ENCODE measurements at regions not wholly inside any gene's neighbourhood (a gene's known extent, or its start where the extent isn't known, plus 50 kb on each side); places are given as distances from the start of the nearest gene placed in this dataset.

DNA sequence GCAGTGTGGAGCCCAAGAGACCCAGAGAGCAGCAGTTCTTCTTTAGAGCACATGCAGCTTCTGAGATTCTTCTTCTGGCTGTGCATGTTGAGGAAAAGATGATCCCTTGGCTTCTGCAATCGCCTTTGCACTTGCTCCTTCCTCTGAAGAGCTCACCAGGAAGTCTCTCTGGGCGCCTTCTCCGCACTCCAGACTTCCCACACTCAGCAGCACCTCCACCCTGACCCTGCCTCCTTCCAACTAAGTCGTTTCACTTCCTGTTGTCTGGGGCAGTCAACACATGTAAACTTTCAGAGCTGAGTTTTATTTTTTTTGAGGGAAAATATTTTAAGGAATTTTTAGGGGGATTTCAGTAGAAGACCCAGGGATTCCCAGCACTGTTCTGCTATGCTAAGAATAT is 73.4 kb upstream of the F3 start:
- TF ChIP-seq, protein P1, sequence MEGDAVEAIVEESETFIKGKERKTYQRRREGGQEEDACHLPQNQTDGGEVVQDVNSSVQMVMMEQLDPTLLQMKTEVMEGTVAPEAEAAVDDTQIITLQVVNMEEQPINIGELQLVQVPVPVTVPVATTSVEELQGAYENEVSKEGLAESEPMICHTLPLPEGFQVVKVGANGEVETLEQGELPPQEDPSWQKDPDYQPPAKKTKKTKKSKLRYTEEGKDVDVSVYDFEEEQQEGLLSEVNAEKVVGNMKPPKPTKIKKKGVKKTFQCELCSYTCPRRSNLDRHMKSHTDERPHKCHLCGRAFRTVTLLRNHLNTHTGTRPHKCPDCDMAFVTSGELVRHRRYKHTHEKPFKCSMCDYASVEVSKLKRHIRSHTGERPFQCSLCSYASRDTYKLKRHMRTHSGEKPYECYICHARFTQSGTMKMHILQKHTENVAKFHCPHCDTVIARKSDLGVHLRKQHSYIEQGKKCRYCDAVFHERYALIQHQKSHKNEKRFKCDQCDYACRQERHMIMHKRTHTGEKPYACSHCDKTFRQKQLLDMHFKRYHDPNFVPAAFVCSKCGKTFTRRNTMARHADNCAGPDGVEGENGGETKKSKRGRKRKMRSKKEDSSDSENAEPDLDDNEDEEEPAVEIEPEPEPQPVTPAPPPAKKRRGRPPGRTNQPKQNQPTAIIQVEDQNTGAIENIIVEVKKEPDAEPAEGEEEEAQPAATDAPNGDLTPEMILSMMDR (IDR thresholded peaks at IDR 0.05) = no peak
- TF ChIP-seq POLR2AphosphoS5 (IDR thresholded peaks at IDR 0.05; ENCODE audit: low read depth, low read length) = no peak
- TF ChIP-seq TCF7L2 (IDR thresholded peaks at IDR 0.05; ENCODE audit: low read depth, low read length) = no peak
